Activated naive CD8-positive, alpha-beta T cell treated with anti-CD3 and anti-CD28 coated beads for 36 hours (primary cell): ENCODE measurements at regions not wholly inside any gene's neighbourhood (a gene's known extent, or its start where the extent isn't known, plus 50 kb on each side); places are given as distances from the start of the nearest gene placed in this dataset.

Experiments
- DNase-seq: peaks from one replicate; pipeline ENCODE4 v3.0.0; 2021
- H3K27ac Mint-ChIP-seq: one replicate; pipeline ENCODE4 v1.8.0; 2022; ENCODE audit warnings: mild to moderate bottlenecking, moderate library complexity, mixed read lengths
- H3K27me3 Mint-ChIP-seq: one replicate; pipeline ENCODE4 v1.8.0; 2022; ENCODE audit warnings: mild to moderate bottlenecking, mixed read lengths
- H3K36me3 Mint-ChIP-seq: one replicate; pipeline ENCODE4 v1.8.0; 2021; ENCODE audit warnings: mild to moderate bottlenecking, mixed read lengths
- H3K4me1 Mint-ChIP-seq: one replicate; pipeline ENCODE4 v1.8.0; 2021; ENCODE audit warnings: mixed read lengths
- H3K4me3 Mint-ChIP-seq: one replicate; pipeline ENCODE4 v1.8.0; 2022; ENCODE audit warnings: mild to moderate bottlenecking, moderate library complexity, mixed read lengths
- H3K9me3 Mint-ChIP-seq: one replicate; pipeline ENCODE4 v1.8.0; 2022; ENCODE audit warnings: mixed read lengths

- H3K27ac Mint-ChIP-seq, result no peak overlapping the region
- no peak for DNase-seq
- H3K4me1 Mint-ChIP-seq, result no peaks in the 10 kb centered on the region
- no peaks in the 10 kb centered on the region for H3K9me3 Mint-ChIP-seq
- no peak overlapping the region for H3K4me3 Mint-ChIP-seq
- H3K27me3 Mint-ChIP-seq, result peaks cover 8% of the 10 kb centered on the region
- H3K36me3 Mint-ChIP-seq, result no peaks in the 10 kb centered on the region
These were observed 463.9 kb downstream of the MTRR start for GRCh38 chr5:8332666-8333445.

DNA sequence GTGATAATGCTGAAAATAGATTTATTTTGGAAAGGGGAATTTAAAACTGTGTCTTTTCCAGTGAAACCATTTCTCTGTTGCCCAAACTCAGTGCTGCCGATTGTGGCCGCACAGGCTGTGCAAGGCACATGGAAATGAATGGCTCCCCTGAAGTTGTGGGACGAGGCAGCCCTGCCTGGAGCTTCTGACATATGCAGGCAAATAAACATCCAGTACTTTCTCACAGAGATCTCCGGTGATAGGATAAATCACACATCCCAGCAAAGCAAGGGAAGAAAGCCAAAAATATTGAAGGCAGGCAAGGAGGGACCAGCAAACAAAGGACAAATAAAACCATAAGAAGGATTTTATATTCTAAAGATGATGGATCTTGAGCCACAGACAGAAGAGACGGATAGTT lies 464.5 kb downstream of the MTRR start:
- Mint-ChIP-seq H3K36me3 (no peaks in the 10 kb centered on the region), H3K9me3 (no peaks in the 10 kb centered on the region), H3K27ac (no peak overlapping the region), H3K27me3 (peaks cover 4% of the 10 kb centered on the region), H3K4me1 (no peaks in the 10 kb centered on the region), H3K4me3 (no peak overlapping the region)
- DNase-seq, result no peak

DNA sequence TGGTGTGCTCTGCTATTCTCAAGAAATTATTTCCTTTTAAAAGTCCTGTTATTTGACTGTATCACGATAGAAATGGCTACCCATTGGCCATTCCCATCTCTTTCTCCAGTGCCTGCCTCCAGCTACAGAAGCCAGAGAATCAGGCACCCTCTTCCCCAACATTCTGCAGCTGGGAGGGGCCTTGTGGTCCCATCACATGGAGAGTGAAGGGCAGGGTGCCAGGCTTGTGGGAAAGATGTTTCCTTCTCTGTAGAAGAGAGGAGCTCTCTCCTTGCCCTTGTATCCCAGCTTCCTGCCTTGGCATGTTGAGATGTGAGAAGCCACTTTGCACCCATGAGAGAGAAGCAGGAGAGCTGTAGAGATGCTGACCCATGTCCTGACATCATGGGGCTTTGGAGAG lies 465.0 kb downstream of the MTRR start:
- Mint-ChIP-seq H3K36me3 (no peaks in the 10 kb centered on the region), H3K4me3 (no peak overlapping the region), H3K27me3 (no peaks in the 10 kb centered on the region), H3K4me1 (no peaks in the 10 kb centered on the region), H3K27ac (no peak overlapping the region), H3K9me3 (no peaks in the 10 kb centered on the region)
- DNase-seq, result no peak

- peaks cover 4% of the 10 kb centered on the region for H3K27me3 Mint-ChIP-seq
- H3K4me3 Mint-ChIP-seq, result no peak overlapping the region
- no peaks in the 10 kb centered on the region for H3K9me3 Mint-ChIP-seq
- H3K36me3 Mint-ChIP-seq, result no peaks in the 10 kb centered on the region
- no peaks in the 10 kb centered on the region for H3K4me1 Mint-ChIP-seq
- no peak for DNase-seq
- H3K27ac Mint-ChIP-seq, result no peak overlapping the region
These were observed 471.3 kb downstream of the MTRR start for GRCh38 chr5:8340261-8340660.

GRCh38 chr5:8340739-8341344 lies 471.9 kb downstream of the MTRR start:
- Mint-ChIP-seq H3K4me1 (no peaks in the 10 kb centered on the region), H3K9me3 (peaks cover 1% of the 10 kb centered on the region), H3K36me3 (no peaks in the 10 kb centered on the region), H3K4me3 (no peak overlapping the region), H3K27me3 (peaks cover 4% of the 10 kb centered on the region), H3K27ac (no peak overlapping the region)
- no peak for DNase-seq

- H3K4me1 Mint-ChIP-seq, result no peaks in the 10 kb centered on the region
- peaks cover 4% of the 10 kb centered on the region for H3K27me3 Mint-ChIP-seq
- no peak for DNase-seq
- no peak overlapping the region for H3K27ac Mint-ChIP-seq
- H3K4me3 Mint-ChIP-seq, result no peak overlapping the region
- peaks cover 1% of the 10 kb centered on the region for H3K9me3 Mint-ChIP-seq
- no peaks in the 10 kb centered on the region for H3K36me3 Mint-ChIP-seq
These were observed 472.5 kb downstream of the MTRR start for GRCh38 chr5:8341406-8341805.

DNA sequence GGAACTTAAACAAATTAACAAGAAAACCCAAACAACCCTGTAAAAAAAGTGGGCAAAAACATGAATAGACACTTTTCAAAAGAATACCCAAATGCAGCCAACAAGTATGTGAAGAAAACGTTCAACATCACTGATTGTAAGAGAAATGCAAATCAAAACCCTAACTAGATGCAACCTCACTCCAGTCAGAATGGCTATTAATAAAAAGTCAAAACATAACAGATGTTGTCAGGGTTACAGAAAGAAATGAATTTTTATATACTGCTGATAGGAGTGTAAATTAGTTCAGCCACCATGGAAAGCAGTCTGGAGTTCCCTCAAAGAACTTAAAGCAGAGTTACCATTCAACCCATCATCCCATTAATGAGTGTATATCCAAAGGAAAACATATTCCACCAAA lies 479.0 kb downstream of the MTRR start:
- H3K9me3 Mint-ChIP-seq, result peaks cover 11% of the 10 kb centered on the region
- DNase-seq, result no peak
- no peaks in the 10 kb centered on the region for H3K4me1 Mint-ChIP-seq
- peaks cover 3% of the 10 kb centered on the region for H3K27me3 Mint-ChIP-seq
- H3K36me3 Mint-ChIP-seq, result no peaks in the 10 kb centered on the region
- no peak overlapping the region for H3K4me3 Mint-ChIP-seq
- H3K27ac Mint-ChIP-seq, result no peak overlapping the region

- Mint-ChIP-seq H3K4me3 (no peak overlapping the region), H3K9me3 (peaks cover 12% of the 10 kb centered on the region), H3K27ac (no peak overlapping the region), H3K4me1 (no peaks in the 10 kb centered on the region), H3K27me3 (peaks cover 3% of the 10 kb centered on the region), H3K36me3 (no peaks in the 10 kb centered on the region)
- no peak for DNase-seq
These were observed 480.9 kb downstream of the MTRR start for GRCh38 chr5:8349855-8350254.

- no peak for DNase-seq
- Mint-ChIP-seq H3K4me3 (no peak overlapping the region), H3K27ac (no peak overlapping the region), H3K4me1 (no peaks in the 10 kb centered on the region), H3K27me3 (peaks cover 3% of the 10 kb centered on the region), H3K36me3 (no peaks in the 10 kb centered on the region), H3K9me3 (peaks cover 10% of the 10 kb centered on the region)
These were observed 481.8 kb downstream of the MTRR start for GRCh38 chr5:8350644-8351339.

DNA sequence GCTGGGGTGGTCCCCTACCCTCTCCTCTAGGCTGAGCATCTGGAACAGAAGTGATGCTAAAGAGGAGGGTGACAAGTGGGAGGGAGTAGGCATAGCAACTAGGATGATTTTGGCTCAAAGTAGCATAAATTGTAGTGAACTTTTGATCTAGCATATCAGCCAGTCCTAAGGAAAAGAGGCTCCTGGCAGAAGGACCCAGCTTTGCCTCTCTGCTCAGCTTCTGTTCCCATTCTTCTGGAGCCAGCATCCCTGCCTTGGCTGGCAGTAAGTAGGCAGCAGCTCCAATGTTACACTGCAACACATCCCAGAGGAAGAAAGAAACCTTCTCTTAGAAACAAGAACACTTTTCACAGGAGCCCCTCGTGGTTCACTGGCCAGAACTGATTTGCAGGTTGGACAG lies 487.0 kb downstream of the MTRR start:
- Mint-ChIP-seq H3K4me1 (no peaks in the 10 kb centered on the region), H3K4me3 (no peak overlapping the region), H3K9me3 (peaks cover 4% of the 10 kb centered on the region), H3K27ac (no peak overlapping the region), H3K27me3 (no peaks in the 10 kb centered on the region), H3K36me3 (no peaks in the 10 kb centered on the region)
- no peak for DNase-seq

DNA sequence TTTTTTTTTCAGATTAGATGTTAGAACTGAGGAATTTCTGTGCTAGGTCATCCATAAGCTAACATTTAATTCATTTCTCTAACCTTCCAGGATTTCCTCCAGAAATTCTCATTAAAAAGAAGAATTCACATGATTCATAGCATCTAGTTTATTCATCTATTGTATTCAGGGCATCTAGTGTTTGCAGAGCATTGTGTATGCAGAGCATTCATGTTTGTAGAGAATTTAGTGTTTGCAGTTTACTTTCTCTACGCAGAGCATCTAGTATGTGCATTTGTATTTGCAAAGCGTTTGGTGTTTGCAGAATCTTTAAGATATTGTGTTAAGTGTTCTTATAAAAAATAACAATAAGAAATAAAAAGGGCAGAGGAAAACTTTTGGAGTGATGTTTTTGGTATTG lies 491.1 kb downstream of the MTRR start:
- H3K4me3 Mint-ChIP-seq, result no peak overlapping the region
- no peaks in the 10 kb centered on the region for H3K9me3 Mint-ChIP-seq
- no peaks in the 10 kb centered on the region for H3K36me3 Mint-ChIP-seq
- no peak overlapping the region for H3K27ac Mint-ChIP-seq
- no peak for DNase-seq
- no peaks in the 10 kb centered on the region for H3K4me1 Mint-ChIP-seq
- no peaks in the 10 kb centered on the region for H3K27me3 Mint-ChIP-seq

DNA sequence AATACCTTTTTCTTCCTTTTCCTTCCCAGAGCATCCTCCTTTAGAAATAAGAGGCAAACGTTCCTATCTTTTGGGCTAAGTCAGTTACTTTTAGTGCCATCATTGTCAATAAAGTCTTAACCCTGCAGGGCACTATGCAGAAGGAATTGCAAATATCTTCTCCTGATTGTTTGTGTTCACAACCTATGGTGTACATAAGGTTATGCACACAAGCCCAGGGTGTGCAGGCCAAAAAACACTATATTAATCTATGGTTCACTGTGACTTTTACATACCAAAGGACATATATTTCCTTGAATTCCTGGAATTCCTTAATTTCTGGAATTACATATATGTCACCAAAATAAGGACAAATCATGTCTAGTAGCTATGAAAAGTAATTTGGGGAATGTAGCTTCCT lies 493.5 kb downstream of the MTRR start:
- H3K27me3 Mint-ChIP-seq, result no peaks in the 10 kb centered on the region
- H3K27ac Mint-ChIP-seq, result no peak overlapping the region
- H3K4me3 Mint-ChIP-seq, result no peak overlapping the region
- H3K36me3 Mint-ChIP-seq, result no peaks in the 10 kb centered on the region
- no peaks in the 10 kb centered on the region for H3K4me1 Mint-ChIP-seq
- no peaks in the 10 kb centered on the region for H3K9me3 Mint-ChIP-seq
- DNase-seq, result no peak

DNA sequence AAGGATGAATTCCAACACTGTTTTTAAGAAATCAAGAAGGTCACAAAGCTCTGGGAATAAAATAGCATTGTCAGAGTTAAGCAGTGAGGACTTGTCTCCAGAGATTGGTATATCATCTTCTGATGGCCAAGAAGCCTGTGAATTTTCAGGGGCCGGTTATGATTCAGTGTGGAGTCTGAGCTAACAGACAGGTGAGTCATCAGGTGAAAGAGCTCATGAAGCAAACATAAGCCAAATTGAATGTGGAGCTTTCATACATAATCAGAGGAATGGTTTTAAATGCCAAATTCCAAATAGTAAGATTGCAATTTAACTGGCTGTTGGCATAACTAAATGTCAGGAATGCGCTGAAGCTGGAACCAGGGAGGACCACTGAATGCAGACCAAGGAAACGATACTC lies 494.2 kb downstream of the MTRR start:
- no peaks in the 10 kb centered on the region for H3K4me1 Mint-ChIP-seq
- no peak for DNase-seq
- H3K36me3 Mint-ChIP-seq, result no peaks in the 10 kb centered on the region
- peaks cover 1% of the 10 kb centered on the region for H3K27me3 Mint-ChIP-seq
- no peak overlapping the region for H3K4me3 Mint-ChIP-seq
- H3K9me3 Mint-ChIP-seq, result no peaks in the 10 kb centered on the region
- H3K27ac Mint-ChIP-seq, result no peak overlapping the region

DNA sequence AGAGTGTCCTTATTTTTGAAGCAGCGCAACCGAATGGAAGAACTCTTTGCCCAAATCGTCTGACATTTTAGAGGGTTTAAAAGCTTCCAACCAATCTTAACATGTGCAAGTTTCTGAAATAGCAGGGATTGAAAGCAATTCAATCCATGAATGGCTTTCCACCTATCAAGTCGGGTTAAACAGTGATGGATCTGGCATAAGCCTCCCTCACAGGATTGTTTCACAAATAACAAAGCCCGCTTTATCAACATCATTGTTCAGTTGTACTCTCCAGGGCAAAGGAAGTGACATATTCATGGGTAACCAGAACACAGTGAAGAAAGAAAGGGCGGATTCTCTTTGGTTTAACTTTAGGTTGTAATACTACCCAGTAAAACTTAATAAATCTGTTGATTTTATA lies 497.3 kb downstream of the MTRR start:
- H3K4me3 Mint-ChIP-seq, result no peak overlapping the region

GRCh38 chr5:8376478-8376877 lies 507.5 kb downstream of the MTRR start:
- Mint-ChIP-seq H3K27me3 (no peaks in the 10 kb centered on the region), H3K9me3 (no peaks in the 10 kb centered on the region), H3K27ac (no peak overlapping the region), H3K36me3 (no peaks in the 10 kb centered on the region), H3K4me3 (no peak overlapping the region), H3K4me1 (peaks cover 3% of the 10 kb centered on the region)
- peak; percentile 54 for DNase-seq

More for the DNA sequence above, 497.3 kb downstream of the MTRR start:
- DNase-seq, result no peak
- Mint-ChIP-seq H3K27me3 (peaks cover 3% of the 10 kb centered on the region), H3K9me3 (peaks cover 1% of the 10 kb centered on the region), H3K27ac (no peak overlapping the region), H3K36me3 (no peaks in the 10 kb centered on the region), H3K4me1 (no peaks in the 10 kb centered on the region)

GRCh38 chr5:8381972-8382371 lies 513.0 kb downstream of the MTRR start:
- H3K36me3 Mint-ChIP-seq, result no peaks in the 10 kb centered on the region
- H3K9me3 Mint-ChIP-seq, result no peaks in the 10 kb centered on the region
- H3K4me1 Mint-ChIP-seq, result no peaks in the 10 kb centered on the region

More at GRCh38 chr5:8381972-8382371, 513.0 kb downstream of the MTRR start:
- no peaks in the 10 kb centered on the region for H3K27me3 Mint-ChIP-seq
- no peak for DNase-seq
- no peak overlapping the region for H3K27ac Mint-ChIP-seq
- no peak overlapping the region for H3K4me3 Mint-ChIP-seq
